ENCODE measurements at regions not wholly inside any gene's neighbourhood (a gene's known extent, or its start where the extent isn't known, plus 50 kb on each side); places are given as distances from the start of the nearest gene placed in this dataset.

DNA sequence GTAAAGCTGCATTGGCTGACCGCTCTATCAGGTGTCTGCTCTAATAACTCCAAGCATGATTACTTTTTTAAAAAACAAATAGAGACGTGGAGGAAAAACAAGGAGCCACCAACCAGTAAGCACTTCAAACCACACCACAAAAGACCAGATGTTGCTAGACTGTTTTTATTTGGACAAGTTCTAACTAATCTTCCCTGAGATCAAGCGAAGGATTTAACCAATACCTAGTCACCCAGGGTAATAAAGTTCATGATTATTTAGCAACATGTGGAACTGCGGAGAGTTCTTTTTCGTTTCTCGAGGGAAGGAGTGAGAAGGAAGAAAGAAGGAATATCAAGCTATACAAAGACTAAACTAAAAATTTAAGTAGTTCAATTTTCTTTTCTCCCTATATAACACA, 288.1 kb downstream of the DUSP6 start:
- TF ChIP-seq POLR2A (IDR thresholded peaks at IDR 0.05; ENCODE audit: low read length) (no peak), GATA1 (IDR thresholded peaks at IDR 0.05; ENCODE audit: low read depth, low read length) (no peak)
